GM19452 (cell line): ENCODE measurements at regions not wholly inside any gene's neighbourhood (a gene's known extent, or its start where the extent isn't known, plus 50 kb on each side); places are given as distances from the start of the nearest gene placed in this dataset.
"Not testable (repeated sequence)": the region's sequence is repeated elsewhere in the genome, so short reads cannot be mapped to it uniquely, and the experiment has no call there.

Source experiments
- ATAC-seq: cut with Tn5 transposase; IDR thresholded peaks from one replicate; pipeline ENCODE4 v1.9.1; 2021; ENCODE audit not compliant: unreplicated experiment

DNA sequence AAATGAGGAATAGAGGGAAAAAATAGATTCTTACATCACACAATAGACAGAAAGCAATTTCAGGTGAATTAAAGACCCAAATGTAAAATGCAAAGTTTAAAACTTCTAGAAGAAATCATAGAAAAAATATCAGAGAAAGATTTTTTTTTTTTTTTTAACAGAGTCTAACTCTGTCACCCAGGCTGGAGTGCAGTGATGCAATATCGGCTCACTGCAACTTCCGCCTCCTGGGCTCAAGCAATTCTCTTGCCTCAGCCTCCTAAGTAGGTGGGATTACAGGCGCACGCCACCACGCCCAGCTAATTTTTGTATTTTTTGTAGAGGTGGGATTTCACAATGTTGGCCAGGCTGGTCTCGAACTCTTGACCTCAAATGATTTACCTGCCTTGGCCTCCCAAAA, 141.8 kb downstream of the COPRS start:
- not testable (repeated sequence) for ATAC-seq

DNA sequence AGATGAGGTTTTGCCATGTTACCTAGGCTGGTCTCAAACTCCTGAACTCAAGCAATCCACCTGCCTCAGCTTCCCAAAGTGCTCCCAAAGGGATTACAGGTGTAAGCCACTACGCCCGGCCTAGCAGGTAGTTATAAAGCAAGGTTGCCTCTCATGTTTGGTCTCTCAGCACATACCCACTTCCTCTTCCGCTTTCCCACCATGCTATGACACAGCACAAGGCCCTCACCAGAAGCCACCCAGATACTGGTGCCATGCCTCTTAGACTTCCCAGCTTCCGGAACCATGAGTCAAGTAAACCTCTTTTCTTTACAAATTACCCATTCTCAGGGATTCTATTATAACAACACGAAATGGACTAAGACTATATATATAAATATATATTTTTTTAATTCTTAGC, 143.6 kb downstream of the COPRS start:
- no peak for ATAC-seq

DNA sequence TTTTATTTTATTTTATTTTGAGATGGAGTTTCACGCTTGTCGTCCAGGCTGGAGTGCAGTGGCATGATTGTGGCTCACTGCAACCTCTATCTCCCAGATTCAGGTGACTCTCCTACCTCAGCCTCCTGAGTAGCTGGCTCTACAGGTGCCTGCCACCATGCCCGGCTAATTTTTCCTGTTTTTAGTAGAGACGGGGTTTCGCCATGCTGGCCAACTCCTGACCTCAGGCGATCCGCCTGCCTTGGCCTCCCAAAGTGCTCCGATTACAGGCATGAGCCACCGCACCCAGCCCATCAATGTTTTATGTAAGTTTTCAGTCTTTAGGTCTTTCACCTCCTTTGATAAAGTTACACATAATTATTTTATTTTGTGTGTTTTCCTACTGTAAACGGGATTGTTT, 154.6 kb downstream of the COPRS start:
- ATAC-seq: no peak

DNA sequence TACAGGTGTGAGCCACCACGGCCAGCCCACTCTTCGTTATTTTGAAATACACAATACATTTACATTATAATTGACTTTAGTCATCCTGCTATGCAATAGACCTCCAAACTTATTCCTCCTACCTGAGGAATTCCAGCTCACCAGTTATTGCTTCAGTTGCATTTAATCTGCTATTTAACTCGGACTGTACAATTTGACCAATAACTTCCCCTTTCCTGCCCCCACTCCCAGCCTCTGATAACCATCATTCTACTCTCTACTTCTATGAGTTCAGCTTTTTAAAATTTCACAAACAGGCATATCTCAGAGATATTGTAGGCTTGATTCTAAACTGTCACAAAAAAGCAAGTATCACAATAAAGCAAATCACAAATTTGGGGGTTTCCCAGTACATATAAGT, 157.0 kb downstream of the COPRS start:
- ATAC-seq: no peak

DNA sequence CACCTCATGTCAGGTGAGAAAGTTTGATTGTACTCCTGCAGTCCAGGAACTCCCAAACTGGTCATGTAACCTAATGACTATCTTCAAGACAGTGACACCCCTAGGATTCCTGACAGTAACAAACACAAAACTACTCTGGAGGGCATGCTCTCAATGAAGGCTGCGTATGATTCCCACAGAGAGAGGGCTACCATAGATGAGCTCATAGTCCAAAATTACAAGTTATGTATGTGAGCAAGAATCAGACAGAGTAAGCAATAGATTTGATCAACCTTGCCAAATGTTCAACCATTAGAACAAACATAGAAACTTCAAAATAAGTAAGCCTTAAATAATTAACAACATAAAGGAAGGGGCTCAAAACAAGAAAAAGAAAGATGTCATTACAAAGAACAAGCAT, 158.1 kb downstream of the COPRS start:
- ATAC-seq: no peak

DNA sequence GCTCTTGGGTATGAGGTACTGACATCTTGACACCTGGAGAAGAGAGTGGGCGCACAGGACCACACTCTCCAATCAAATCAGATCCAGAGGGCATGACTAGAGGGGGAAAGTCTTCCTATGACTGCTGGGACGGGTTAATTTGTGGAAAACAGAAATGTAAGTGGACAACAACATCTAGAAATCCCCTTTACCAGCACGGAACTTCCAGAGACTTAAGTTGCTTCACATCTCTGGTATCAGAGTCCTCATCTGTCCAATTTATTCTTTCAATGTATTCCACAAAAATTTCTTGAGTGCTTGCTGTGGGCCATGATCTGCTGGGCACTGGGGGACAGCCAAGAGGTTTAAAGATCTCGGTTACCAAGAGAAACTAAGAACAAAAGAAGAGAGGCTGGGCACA, 159.2 kb downstream of the COPRS start:
- ATAC-seq: no peak

DNA sequence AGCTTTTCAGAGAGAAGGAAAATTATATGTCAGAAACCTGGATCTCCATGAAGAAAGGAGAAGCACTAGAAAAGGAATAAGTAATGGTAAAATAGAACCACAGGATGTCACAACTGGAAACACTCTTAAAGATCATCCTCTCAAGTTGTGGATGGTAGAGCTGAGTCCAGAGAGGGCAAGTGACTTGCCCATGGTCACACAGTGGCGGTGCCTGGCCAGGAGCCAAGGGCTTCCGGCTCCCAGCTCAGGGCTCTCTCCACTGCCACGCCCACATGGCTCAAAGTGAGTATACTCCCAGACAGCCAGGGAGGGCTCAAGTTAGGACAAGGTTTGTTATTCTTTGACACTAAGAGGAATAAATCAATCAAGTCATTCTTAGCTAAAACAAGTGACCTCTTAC, 159.8 kb downstream of the COPRS start:
- no peak for ATAC-seq

DNA sequence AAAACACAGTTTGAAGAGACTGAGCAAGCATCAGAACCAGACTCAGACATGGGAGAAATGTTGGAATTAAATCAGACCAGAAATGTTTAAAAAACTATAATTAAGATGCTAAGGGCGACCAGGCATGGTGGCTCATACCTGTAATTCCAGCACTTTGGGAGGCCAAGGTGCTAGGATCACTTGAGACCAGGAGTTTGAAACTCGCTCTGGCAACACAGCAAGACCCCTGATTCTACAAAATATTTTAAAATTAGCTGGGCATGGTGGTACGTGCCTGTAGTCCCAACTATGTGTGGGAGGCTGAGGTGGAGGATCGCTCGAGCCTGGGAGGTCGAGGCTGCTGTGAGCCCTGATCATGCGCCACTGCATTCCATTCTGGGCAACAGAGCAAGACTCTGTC, 160.3 kb downstream of the COPRS start:
- no peak for ATAC-seq

DNA sequence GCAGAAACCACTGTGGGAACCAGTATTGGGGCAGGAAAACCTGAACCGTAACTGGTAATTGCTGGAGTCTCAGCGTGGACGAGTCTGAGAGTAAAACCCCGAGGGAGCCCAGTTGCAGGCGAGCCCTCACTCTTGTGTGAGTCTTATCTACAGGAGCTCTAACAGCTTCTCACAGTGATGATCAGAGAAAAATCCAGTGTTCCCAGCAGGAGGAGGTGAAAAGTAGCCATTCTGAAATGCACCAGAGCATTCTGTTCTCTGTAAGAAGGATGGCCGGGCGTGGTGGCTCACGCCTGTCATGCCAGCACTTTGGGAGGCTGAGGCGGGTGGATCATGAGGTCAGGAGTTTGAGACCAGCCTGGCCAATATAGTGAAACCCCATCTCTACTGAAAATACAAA, 161.2 kb downstream of the COPRS start:
- ATAC-seq: no peak

DNA sequence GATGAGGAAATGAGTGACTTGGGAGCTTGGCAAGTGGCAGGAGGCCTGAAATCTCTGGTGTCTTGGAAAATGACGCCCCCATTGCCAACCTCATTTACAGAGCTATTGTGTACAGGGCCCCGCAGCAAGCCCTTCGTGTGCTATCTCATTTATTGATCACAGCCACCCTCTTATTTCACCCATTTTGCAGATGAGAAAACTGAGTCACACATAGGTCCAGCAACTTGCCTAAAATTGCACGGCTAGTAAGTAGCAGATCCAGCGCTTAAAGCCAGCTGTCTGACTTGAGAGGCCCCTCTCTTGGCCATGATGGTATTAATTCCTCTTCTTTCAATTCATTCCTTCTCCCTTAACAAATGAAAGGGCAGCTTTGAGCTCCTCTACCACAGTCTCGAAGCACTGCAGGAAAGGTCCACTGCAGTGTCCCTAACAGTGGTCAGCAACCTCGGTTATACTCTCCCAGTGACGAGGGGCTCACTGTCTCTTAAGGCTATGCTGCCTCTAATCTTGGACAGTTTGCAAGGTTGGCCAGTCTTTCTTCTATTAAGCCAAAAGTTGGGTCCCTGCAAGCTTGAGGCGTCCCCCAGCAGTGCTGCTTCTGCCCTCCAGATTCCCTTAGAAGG, 162.2 kb downstream of the COPRS start:
- no peak for ATAC-seq

DNA sequence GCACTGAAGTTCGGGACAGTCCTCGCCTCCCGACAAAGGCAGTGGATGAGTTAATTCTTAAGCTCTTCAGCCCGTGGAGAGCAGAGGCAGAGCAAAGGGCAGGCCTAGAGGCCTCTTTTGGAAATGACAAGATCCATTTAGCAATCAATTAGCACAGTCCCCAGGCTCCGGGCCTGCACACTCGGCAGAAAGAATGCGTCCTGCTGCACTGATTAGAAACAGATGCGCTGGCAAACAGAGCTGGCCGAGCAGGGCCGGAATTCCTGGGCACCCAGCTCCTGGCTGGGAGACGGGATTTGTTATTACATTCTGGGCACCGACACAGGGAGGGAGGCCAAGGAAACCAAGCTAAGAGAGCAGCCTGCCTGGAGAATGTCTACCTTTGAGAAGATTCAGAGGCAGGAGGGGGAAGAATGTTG, 162.9 kb downstream of the COPRS start:
- ATAC-seq: no peak

DNA sequence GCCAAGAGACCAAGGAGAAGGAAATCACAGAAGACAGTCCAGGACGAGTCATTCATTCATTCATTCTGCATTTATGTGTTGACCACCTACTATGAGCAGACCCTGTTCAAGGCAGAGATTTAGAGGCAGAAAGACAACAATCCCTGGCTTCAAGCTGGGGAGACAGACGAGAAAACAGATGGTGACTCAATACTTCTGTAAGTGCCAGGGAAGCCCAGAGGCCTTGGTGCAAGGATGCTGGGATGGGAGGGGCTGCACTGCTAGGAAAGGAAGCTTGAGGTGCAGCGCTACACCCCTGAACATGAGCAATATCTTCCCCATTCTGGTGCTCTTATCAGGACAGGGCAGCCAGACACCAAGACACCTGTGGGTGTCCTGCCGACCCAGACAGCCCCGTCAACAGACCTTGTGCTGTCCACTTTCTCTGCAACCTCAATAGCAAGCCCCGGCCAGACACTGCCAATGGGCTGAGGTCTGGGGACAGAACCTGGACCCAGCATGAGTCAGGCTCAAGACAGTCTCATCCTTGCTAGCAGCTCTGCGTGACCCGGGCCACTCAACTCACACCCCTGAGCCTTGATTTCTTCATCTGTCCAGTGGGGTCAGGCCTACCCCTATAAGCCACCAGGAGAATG, 163.5 kb downstream of the COPRS start:
- ATAC-seq: no peak

DNA sequence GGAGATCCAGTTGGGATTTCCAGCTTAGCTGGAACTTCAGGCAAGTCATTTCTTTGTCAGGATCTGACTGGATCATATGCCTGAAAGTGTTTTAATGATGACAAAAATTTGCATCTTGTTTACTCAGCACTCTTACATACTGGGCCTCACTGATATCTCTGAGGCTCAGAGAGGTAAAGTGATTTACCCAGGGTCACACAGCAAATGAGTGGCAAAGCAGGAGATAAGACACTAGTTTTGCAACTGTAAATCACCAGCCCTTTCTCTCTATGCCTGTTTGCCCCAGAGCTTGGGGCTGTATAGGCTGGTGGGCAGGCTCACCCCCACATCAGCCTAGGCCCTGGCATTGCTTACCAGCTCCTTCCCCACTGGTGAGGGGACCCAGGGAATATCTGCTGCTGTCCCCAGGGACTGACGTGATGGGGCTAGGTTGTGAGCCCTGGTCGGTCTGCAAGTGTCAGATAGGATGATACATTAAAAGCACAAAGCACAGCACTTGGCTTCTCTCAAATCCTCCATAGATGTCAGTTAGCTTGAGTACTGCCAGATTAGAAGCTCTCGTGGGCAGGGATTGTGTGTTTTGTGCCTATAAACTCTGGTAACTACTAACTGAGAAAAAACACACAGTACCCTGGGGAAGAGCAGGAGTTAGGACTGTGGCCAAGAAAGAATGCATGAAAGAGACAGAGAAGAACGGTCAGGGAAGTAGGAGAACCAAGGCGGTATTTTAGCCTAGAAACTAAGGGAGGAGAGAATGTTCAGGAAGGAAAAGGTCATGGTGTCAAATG, 165.4 kb downstream of the COPRS start:
- no peak for ATAC-seq

DNA sequence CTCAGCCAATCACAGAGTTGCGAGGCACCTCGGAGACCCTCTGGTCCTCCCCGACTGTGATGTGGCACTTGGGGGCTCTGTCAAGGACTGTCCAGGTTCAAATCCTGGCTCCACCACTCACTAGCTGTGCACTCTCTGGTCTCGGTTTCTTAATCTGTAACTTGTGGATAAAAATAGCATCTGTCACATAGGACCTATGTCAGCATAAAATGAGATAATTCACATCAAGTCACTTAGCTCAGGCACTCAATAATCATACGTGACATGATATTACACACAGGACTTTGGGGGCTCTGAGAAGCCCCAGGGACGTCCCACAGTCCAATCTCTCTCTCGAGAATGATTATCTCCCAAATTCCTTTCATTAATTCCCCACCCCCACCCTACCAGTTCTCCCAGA, 166.4 kb downstream of the COPRS start:
- no peak for ATAC-seq

DNA sequence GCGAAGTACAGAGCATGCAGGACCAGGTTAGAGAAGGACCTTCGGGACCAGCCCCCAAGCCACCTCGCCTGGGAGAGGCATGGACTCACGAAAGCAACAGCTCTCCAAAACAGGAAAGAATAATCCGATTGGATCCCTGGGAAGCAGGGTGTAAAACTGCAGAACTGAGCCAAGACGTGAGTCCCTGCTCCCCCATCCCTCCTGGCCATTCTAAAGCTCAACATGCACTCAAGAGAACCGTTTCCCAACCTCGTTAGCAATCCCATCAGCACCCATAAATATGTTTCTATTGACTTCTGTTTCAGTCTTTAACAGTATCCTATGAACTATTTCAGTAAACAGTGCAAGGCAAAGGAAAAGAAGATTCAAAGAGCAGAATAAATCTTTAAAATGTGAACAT, 167.0 kb downstream of the COPRS start:
- no peak for ATAC-seq

DNA sequence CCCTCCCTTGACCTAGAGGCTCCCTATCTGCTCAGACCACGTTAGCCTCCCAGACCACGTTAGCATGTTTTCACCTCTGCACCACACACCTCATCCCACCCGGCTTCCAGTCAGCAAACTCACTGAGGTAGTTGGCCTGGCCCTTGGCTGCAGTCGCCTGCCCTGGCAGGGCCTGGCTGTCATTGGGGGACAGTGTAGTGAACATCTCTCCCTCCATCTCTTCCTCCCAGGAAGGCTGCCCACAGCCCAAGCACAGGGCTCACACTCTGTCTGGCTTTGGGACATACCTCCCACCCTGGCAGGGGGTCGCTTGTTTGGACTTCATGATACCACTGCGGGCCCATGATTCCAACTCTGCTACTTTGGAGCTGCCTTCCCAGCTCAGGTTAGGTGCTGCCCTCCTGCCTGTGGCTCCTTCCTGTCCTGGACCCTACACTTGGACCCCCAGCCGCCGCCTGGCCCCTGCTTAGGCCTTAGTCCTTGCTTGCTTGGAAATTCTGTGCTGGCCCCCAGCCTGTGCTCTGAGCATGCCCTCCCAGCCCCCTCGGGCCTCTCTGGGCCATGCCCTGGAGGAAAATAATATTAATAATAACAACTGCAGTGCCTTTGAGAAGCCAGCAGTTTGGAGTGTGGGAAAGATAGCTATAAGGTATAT, 167.7 kb downstream of the COPRS start:
- no peak for ATAC-seq

DNA sequence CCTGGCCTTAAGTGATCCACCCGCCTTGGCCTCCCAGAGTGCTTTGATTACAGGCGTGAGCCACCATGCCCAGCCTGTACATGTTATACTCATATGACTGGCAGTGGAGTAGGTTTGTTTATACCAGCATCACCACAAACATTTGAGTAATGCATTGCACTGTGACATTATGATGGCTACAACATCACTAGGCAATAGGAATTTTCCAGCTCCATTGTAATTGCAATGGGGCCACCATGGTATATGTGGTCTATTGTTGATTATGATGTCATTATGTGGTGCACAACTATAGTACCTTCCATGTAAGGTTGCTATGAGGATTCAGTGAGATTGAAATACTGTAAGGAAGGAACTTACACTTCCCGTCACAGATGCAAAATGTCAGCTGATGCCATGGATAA, 168.9 kb downstream of the COPRS start:
- ATAC-seq: no peak

DNA sequence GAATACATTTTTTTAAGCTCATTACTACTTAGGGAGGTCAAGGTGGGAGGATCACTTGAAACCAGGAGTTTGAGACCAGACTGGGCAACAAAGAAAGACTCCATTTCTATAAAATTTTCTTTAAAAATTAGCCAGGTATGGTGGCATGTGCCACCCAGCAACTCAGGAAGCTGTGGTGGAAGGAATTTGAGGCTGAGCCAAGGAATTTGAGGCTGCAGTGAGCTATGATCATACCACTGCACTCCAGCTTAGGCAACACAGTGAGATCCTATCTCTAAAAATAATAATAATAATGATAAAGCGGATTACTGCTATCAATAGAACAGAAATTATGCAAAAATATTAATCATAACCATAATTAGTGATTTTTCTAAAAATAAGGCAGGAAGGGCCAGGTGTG, 170.3 kb downstream of the COPRS start:
- no peak for ATAC-seq

DNA sequence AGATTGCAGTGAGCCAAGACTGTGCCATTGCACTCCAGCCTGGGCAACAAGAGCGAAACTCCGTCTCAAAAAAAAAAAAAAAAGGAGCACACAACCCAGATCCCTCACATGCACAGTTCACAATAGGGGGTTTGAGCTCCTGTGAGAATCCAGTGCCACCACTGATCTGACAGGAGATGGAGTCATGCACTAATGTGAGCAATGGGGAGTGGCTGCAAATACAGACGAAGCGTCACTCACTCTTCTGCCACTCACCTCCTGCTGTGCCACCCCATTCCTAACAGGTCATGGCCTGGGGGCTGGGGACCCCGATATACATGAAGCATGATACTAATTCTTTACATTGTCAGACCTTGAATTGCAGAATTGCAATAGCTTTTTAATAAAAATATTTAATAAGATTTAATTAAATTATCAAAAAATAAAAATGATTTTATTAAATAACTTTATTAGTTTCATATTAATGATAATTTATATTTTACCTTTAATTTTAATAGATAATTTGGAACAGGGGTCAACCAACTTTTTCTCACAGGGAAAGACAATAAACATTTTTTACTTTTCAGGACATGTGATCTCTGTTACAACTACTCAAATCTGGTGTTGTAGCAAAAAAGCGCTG, 171.4 kb downstream of the COPRS start:
- ATAC-seq: no peak

DNA sequence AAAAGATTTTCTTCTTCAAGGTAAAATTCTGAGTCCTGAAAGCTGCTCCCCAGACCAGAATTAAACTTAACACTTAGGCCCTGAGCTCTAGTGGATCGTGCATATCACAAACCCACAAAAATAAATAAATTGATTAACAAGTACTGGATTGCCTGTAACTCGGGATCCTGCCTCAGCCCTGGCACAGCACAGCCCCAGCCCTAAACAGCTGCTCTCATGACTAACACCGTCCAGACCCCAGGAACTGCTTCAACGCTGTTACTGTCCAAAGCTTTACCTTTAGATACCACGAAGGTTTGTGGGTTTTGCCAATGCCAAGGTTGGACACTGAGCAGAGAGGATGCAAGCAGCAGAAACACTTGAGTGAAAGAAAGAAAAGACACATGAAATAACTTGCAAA, 172.5 kb downstream of the COPRS start:
- ATAC-seq: no peak

DNA sequence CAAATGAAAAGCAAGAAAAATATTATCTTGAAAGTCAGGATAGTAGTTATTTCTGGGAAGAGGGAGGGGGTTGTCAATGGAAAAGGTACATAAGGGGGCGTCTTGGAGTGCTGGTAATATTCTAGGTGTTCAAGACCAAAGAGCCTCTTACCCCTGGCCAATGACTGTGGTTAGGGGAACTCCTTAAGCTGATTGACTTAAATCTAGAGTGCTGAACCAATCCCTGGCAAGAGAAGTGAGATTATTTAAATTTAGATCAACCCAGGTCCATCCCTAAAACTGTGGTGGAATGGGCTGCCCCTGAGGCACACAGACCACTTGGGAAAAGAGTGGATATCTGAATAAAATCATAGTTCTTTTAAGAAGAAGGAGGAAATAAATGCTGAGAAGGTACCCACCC, 174.1 kb downstream of the COPRS start:
- ATAC-seq: no peak
